H9 (cell line): ENCODE measurements at regions not wholly inside any gene's neighbourhood (a gene's known extent, or its start where the extent isn't known, plus 50 kb on each side); places are given as distances from the start of the nearest gene placed in this dataset.

Experiments used
- DNase-seq: peaks from one replicate; pipeline ENCODE4 v3.0.0-alpha.2; 2017
- H2AFZ ChIP-seq: one replicate; pipeline ENCODE4 v1.6.1; 2013; ENCODE audit warnings: mild to moderate bottlenecking, low read length, control low read depth, moderate library complexity
- H2AK5ac ChIP-seq: 2 replicates; pipeline ENCODE4 v1.6.1; 2013; ENCODE audit warnings: low read length, control low read depth, mixed read lengths; ENCODE audit not compliant: insufficient read length
- H2BK120ac ChIP-seq: one replicate; pipeline ENCODE4 v1.6.1; 2013; ENCODE audit warnings: low read depth, mild to moderate bottlenecking, low read length, control low read depth, inconsistent platforms; ENCODE audit not compliant: poor library complexity, severe bottlenecking
- H2BK12ac ChIP-seq: 2 replicates; pipeline ENCODE4 v1.6.1; 2013; ENCODE audit warnings: low read length, control low read depth, mixed read lengths, low read depth; ENCODE audit not compliant: insufficient read length
- H2BK15ac ChIP-seq: 2 replicates; pipeline ENCODE4 v1.6.1; 2013; ENCODE audit warnings: low read depth, low read length, control low read depth
- H2BK20ac ChIP-seq: one replicate; pipeline ENCODE4 v1.6.1; 2013; ENCODE audit warnings: low read depth, mild to moderate bottlenecking, low read length, control low read depth, inconsistent platforms; ENCODE audit not compliant: poor library complexity, severe bottlenecking
- H2BK5ac ChIP-seq: 2 replicates; pipeline ENCODE4 v1.6.1; 2013; ENCODE audit warnings: low read length, control low read depth, mixed read lengths; ENCODE audit not compliant: insufficient read length
- H3K14ac ChIP-seq: 2 replicates; pipeline ENCODE4 v1.6.1; 2013; ENCODE audit warnings: low read length, control low read depth; ENCODE audit not compliant: insufficient read depth
- H3K18ac ChIP-seq: 2 replicates; pipeline ENCODE4 v1.6.1; 2013; ENCODE audit warnings: low read depth, mild to moderate bottlenecking, mixed read lengths, low read length, control low read depth; ENCODE audit not compliant: insufficient read length
- H3K23ac ChIP-seq: 2 replicates; pipeline ENCODE4 v1.6.1; 2013; ENCODE audit warnings: low read length, control low read depth, mixed read lengths, low read depth; ENCODE audit not compliant: insufficient read length
- H3K23me2 ChIP-seq: 2 replicates; pipeline ENCODE4 v1.6.1; 2013; ENCODE audit warnings: low read depth, mild to moderate bottlenecking, mixed read lengths, low read length, control low read depth; ENCODE audit not compliant: insufficient read length, poor library complexity, severe bottlenecking
- H3K27ac ChIP-seq: 2 replicates; pipeline ENCODE4 v1.5.1; 2013; ENCODE audit warnings: low read length, control low read depth, mixed read lengths, low read depth; ENCODE audit not compliant: insufficient read length
- H3K27me3 ChIP-seq: 2 replicates; pipeline ENCODE4 v1.6.1; 2013; ENCODE audit warnings: low read length, control low read depth, inconsistent platforms; ENCODE audit not compliant: insufficient read depth
- H3K4ac ChIP-seq: 2 replicates; pipeline ENCODE4 v1.6.1; 2013; ENCODE audit warnings: low read depth, mild to moderate bottlenecking, control low read depth, inconsistent platforms, low read length, moderate library complexity
- H3K4me1 ChIP-seq: 2 replicates; pipeline ENCODE4 v1.6.1; 2013; ENCODE audit warnings: low read length, control low read depth, inconsistent platforms; ENCODE audit not compliant: insufficient read depth
- H3K4me2 ChIP-seq: 2 replicates; pipeline ENCODE4 v1.6.1; 2013; ENCODE audit warnings: low read length, control low read depth, mixed read lengths; ENCODE audit not compliant: insufficient read length, insufficient read depth
- H3K56ac ChIP-seq: 2 replicates; pipeline ENCODE4 v1.6.1; 2013; ENCODE audit warnings: low read depth, mild to moderate bottlenecking, mixed read lengths, low read length, control low read depth; ENCODE audit not compliant: insufficient read length
- H3K79me1 ChIP-seq: 2 replicates; pipeline ENCODE4 v1.6.1; 2013; ENCODE audit warnings: low read depth, mild to moderate bottlenecking, moderate library complexity, low read length, control low read depth, inconsistent platforms; ENCODE audit not compliant: insufficient read depth, poor library complexity, severe bottlenecking
- H3K79me2 ChIP-seq: 2 replicates; pipeline ENCODE4 v1.6.1; 2013; ENCODE audit warnings: low read length, control low read depth, inconsistent platforms; ENCODE audit not compliant: insufficient read depth
- H3K9ac ChIP-seq: 2 replicates; pipeline ENCODE4 v1.6.1; 2013; ENCODE audit warnings: low read length, control low read depth, mixed read lengths; ENCODE audit not compliant: insufficient read length; ENCODE audit errors: extremely low read depth
- H3K9me3 ChIP-seq: one replicate; pipeline ENCODE4 v1.6.1; 2013; ENCODE audit warnings: low read depth, low read length, inconsistent platforms; ENCODE audit not compliant: control insufficient read depth
- H3T11ph ChIP-seq: one replicate; pipeline ENCODE4 v1.6.1; 2013; ENCODE audit warnings: mild to moderate bottlenecking, low read length, control low read depth, inconsistent platforms
- H4K20me1 ChIP-seq: one replicate; pipeline ENCODE4 v1.6.1; 2013; ENCODE audit not compliant: control insufficient read depth, insufficient read length, insufficient read depth
- H4K5ac ChIP-seq: 2 replicates; pipeline ENCODE4 v1.6.1; 2013; ENCODE audit warnings: low read depth, mild to moderate bottlenecking, mixed read lengths, low read length, control low read depth; ENCODE audit not compliant: insufficient read length
- H4K8ac ChIP-seq: replicated peaks from 2 replicates; pipeline ENCODE4 v1.6.1; 2013; ENCODE audit warnings: low read length, control low read depth, mixed read lengths, low read depth; ENCODE audit not compliant: insufficient read length
- H4K91ac ChIP-seq: 2 replicates; pipeline ENCODE4 v1.6.1; 2013; ENCODE audit warnings: low read depth, mild to moderate bottlenecking, moderate library complexity, mixed read lengths, low read length, control low read depth; ENCODE audit not compliant: insufficient read length
- H3K27ac Mint-ChIP-seq, 3 experiments: 2 replicates in 2 of 3; 3 replicates in 1 of 3; pipeline ENCODE4 v1.8.0; 2020 to 2021; ENCODE audit warnings: mixed read lengths in 3 of 3, mild to moderate bottlenecking in 1 of 3, moderate library complexity in 1 of 3
- H3K27me3 Mint-ChIP-seq: 2 replicates; pipeline ENCODE4 v1.8.0; 2021; ENCODE audit warnings: low read depth, mild to moderate bottlenecking, moderate library complexity, mixed read lengths
- H3K36me3 Mint-ChIP-seq, 3 experiments: 2 replicates in 2 of 3; 3 replicates in 1 of 3; pipeline ENCODE4 v1.8.0; 2020 to 2021; ENCODE audit warnings: low read depth in 3 of 3, mixed read lengths in 3 of 3; ENCODE audit not compliant: insufficient read depth in 1 of 3
- H3K4me1 Mint-ChIP-seq, 2 experiments: 2 replicates each; pipeline ENCODE4 v1.8.0; 2020; ENCODE audit warnings: mixed read lengths in 2 of 2
- H3K4me3 Mint-ChIP-seq, 2 experiments: 2 replicates in 1 of 2; 3 replicates in 1 of 2; pipeline ENCODE4 v1.8.0; 2020 to 2021; ENCODE audit warnings: mild to moderate bottlenecking in 2 of 2, mixed read lengths in 2 of 2, moderate library complexity in 1 of 2
- H3K9me3 Mint-ChIP-seq, 2 experiments: 2 replicates in 1 of 2; 3 replicates in 1 of 2; pipeline ENCODE4 v1.8.0; 2020; ENCODE audit warnings: mild to moderate bottlenecking in 2 of 2, mixed read lengths in 2 of 2, moderate library complexity in 1 of 2
- WGBS: extraction: QIAGEN DNeasy Blood & Tissue Kit; methylation state at CpG from one replicate; pipeline ENCODE4 v1.1.7; 2013; ENCODE audit warnings: missing lambda C conversion rate, low lambda C conversion rate, mixed read lengths; ENCODE audit not compliant: insufficient read length; ENCODE audit errors: extremely low coverage; 5-methylcytosine and 5-hydroxymethylcytosine counted together
- TF ChIP-seq, protein P1 (sequence below): fragments of 200-600 bp; sonication (generic); conservative IDR thresholded peaks from 3 replicates; pipeline ENCODE4 v1.8.0; 2021; ENCODE audit warnings: antibody characterized with exemption, mild to moderate bottlenecking

DNA sequence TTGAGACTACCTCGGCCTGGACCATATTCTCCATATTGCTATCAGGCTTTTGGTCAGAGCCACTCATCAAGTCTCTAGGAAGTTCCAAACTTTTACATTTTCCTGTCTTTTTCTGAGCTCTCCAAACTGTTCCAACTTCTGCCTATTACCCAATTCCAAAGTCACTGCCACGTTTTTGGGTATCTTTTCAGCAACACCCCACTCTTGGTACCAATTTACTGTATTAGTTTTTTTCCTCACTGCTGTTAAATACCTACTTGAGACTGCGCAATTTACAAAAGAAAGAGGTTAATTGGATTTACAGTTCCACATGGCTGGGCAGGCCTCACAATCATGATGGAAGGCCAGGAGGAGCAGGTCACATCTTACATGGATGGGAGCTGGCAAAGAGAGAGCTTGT is 507.8 kb upstream of the ZNF608 start:
- H3K4ac ChIP-seq, result no peak overlapping the region
- no peak overlapping the region for H2AFZ ChIP-seq
- no peak for DNase-seq
- no peak overlapping the region for H3K56ac ChIP-seq
- H4K20me1 ChIP-seq, result no peaks in the 10 kb centered on the region
- no peaks in the 10 kb centered on the region for H3K79me1 ChIP-seq
- no peak overlapping the region for H2BK12ac ChIP-seq
- no peak overlapping the region for H2BK15ac ChIP-seq
- H3K18ac ChIP-seq, result no peak overlapping the region
- H3K14ac ChIP-seq, result no peak overlapping the region
- no peak overlapping the region for H3K9ac ChIP-seq
- Mint-ChIP-seq H3K4me1 (peaks cover 7 to 12% of the 10 kb centered on the region in 2 experiments), H3K9me3 (peaks cover 36 to 39% of the 10 kb centered on the region in 2 experiments), H3K36me3 (peaks cover 23 to 49% (median 27%) of the 10 kb centered on the region in 3 experiments), H3K27ac (no peak overlapping the region; a peak in 1 of 7 replicates), H3K4me3 (no peak overlapping the region), H3K27me3 (no peaks in the 10 kb centered on the region; the same call in 1 of the 2 replicates)
- no peak overlapping the region for H4K8ac ChIP-seq
- H2BK120ac ChIP-seq, result no peak overlapping the region
- H4K91ac ChIP-seq, result no peak overlapping the region
- no peak overlapping the region for H3K27ac ChIP-seq
- H2AK5ac ChIP-seq, result no peak overlapping the region
- no peak overlapping the region for H3K23ac ChIP-seq
- H3K4me2 ChIP-seq, result no peak overlapping the region
- no peaks in the 10 kb centered on the region for H3K23me2 ChIP-seq
- H3K27me3 ChIP-seq, result no peaks in the 10 kb centered on the region
- H3K79me2 ChIP-seq, result no peaks in the 10 kb centered on the region
- H2BK5ac ChIP-seq, result no peak overlapping the region
- no peak overlapping the region for H4K5ac ChIP-seq
- WGBS, result no CpG with 5 or more reads among the region's 3 CpGs
- H3K4me1 ChIP-seq, result no peaks in the 10 kb centered on the region
- H2BK20ac ChIP-seq, result no peak overlapping the region
- no peak overlapping the region for H3T11ph ChIP-seq
- H3K9me3 ChIP-seq, result no peaks in the 10 kb centered on the region
- TF ChIP-seq, protein P1, sequence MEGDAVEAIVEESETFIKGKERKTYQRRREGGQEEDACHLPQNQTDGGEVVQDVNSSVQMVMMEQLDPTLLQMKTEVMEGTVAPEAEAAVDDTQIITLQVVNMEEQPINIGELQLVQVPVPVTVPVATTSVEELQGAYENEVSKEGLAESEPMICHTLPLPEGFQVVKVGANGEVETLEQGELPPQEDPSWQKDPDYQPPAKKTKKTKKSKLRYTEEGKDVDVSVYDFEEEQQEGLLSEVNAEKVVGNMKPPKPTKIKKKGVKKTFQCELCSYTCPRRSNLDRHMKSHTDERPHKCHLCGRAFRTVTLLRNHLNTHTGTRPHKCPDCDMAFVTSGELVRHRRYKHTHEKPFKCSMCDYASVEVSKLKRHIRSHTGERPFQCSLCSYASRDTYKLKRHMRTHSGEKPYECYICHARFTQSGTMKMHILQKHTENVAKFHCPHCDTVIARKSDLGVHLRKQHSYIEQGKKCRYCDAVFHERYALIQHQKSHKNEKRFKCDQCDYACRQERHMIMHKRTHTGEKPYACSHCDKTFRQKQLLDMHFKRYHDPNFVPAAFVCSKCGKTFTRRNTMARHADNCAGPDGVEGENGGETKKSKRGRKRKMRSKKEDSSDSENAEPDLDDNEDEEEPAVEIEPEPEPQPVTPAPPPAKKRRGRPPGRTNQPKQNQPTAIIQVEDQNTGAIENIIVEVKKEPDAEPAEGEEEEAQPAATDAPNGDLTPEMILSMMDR, result no peak
